OCI-LY3 (cell line): ENCODE measurements at regions not wholly inside any gene's neighbourhood (a gene's known extent, or its start where the extent isn't known, plus 50 kb on each side); places are given as distances from the start of the nearest gene placed in this dataset.
"Not testable (repeated sequence)": the region's sequence is repeated elsewhere in the genome, so short reads cannot be mapped to it uniquely, and the experiment has no call there.

ENCODE experiments used
- CTCF ChIP-seq: fragments of 200-600, 300-600 bp; sonication (generic); IDR thresholded peaks from 2 replicates; pipeline ENCODE4 v1.5.1; 2014; ENCODE audit warnings: antibody characterized with exemption, low read length, low read depth
- EZH2phosphoT487 ChIP-seq: fragments of 200-600 bp; shearing (Covaris generic); IDR thresholded peaks from 2 replicates; pipeline ENCODE4 v1.6.1; 2018; ENCODE audit warnings: antibody characterized with exemption, mixed run types, low read depth

- TF ChIP-seq CTCF, EZH2phosphoT487: not testable (repeated sequence)
Observed at GRCh38 chr16:16754992-16755667, 376.2 kb downstream of the NPIPA7 start.
